ENCODE measurements at regions not wholly inside any gene's neighbourhood (a gene's known extent, or its start where the extent isn't known, plus 50 kb on each side); places are given as distances from the start of the nearest gene placed in this dataset.
"Not testable (repeated sequence)": the region's sequence is repeated elsewhere in the genome, so short reads cannot be mapped to it uniquely, and the experiment has no call there.

- DNase-seq (ENCODE audit: low spot score) = no peak
- no peak for TF ChIP-seq CTCF (IDR thresholded peaks at IDR 0.05; ENCODE audit: extremely low read depth, missing control alignments)
Observed at GRCh38 chr17:27082775-27083154, 211.1 kb upstream of the WSB1 start.

DNA sequence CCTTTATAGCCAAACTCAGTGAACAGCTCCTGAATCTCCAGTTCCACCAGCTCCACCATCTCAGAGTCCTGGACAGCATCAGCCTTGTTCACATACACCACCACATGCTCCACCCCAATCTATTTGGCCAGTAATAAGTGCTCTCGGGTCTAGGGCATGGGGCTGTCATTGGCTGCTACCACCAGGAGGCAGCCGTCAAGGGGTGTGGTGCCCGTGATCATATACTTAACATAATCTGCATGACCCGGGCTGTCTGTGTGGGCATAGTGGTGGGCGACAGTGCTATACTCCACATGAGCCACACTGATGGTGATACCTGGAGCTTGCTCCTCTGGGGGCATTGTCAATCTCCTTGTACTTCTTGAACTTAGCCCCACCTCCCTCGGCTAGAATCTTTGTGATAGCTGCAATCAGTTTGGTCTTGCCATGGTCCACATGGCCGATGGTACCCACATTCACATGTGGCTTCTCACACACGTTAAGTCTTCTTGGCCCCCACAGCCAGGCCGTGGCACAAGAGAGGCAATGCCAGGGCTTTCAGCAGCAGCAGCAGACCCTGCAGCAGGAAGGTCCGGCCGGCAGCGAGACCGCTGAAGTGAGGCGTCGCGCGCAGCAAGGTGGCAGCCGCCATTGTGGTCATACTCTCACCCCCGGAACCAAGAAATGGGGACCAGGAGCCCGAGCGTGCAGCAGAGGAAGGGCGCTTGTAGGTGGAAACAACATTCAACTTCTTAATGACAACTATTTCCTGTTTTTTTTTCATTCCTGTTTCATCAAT is 210.3 kb upstream of the WSB1 start:
- DNase-seq (ENCODE audit: low spot score) = no peak
- TF ChIP-seq CTCF (IDR thresholded peaks at IDR 0.05; ENCODE audit: extremely low read depth, missing control alignments) = no peak

DNA sequence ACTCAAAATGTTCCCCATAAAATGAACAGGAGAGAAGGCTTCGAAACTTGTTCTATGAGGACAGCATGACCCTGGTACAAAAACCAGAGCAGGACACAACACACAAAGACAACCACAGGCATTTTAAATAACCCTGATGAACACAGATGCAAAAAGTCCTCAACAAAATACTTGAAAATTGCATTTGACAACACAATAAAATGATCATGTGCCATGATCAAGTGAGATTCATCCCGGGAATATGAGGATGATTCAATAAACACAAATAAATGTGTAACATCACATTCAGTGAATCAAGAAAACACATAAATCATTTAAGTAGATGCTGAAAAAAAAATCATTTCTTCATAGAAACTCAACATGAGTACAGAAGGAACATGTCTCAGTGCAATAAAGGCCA is 208.4 kb upstream of the WSB1 start:
- DNase-seq (ENCODE audit: low spot score) = no peak
- TF ChIP-seq CTCF (IDR thresholded peaks at IDR 0.05; ENCODE audit: extremely low read depth, missing control alignments) = no peak

- DNase-seq (ENCODE audit: low spot score) = no peak
- no peak for TF ChIP-seq CTCF (IDR thresholded peaks at IDR 0.05; ENCODE audit: extremely low read depth, missing control alignments)
Observed at GRCh38 chr17:27086526-27086925, 207.4 kb upstream of the WSB1 start.

DNA sequence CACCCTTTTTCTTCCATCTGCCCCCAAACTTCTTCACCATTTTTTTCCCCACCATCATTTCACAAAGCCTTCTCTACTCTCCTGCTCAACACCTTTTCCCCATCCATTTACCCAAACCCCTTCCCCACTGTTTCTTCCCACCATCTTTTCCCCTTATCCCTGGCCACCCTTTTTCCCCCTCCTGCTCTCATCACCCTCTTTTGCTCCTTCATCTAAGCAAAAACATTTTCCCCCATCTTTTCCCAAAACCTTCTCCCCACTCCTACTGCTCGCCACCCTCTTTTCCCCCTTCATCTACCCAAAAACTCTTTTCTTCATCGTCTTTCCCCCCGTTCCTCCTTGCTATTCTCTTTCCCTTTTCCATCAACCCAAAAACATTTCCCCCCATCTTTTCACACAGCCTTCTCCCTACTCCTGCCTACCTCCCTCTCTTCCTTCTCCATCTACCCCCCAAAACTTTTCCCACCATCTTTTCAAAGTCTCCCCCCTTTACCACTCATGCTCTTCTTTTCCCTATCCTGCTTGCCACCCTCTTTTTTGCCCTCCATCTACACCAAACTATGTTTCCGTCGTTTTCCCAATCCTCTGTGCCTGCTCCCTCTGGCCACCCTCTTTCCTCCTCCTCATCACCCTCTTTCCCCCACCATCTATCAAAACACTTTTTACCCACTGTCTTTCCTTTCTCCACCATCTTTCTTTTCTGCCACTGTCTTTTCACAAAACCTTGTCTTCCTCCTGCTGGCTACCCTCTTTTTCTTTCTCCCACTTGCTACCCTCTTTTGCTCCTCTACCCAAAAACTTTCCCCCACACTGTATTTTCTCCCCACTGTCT is 205.8 kb upstream of the WSB1 start:
- TF ChIP-seq CTCF (IDR thresholded peaks at IDR 0.05; ENCODE audit: extremely low read depth, missing control alignments) = no peak
- DNase-seq (ENCODE audit: low spot score) = no peak

- TF ChIP-seq CTCF (IDR thresholded peaks at IDR 0.05; ENCODE audit: extremely low read depth, missing control alignments) = no peak
- DNase-seq (ENCODE audit: low spot score) = no peak
Observed at GRCh38 chr17:27088767-27089078, 205.2 kb upstream of the WSB1 start.

DNA sequence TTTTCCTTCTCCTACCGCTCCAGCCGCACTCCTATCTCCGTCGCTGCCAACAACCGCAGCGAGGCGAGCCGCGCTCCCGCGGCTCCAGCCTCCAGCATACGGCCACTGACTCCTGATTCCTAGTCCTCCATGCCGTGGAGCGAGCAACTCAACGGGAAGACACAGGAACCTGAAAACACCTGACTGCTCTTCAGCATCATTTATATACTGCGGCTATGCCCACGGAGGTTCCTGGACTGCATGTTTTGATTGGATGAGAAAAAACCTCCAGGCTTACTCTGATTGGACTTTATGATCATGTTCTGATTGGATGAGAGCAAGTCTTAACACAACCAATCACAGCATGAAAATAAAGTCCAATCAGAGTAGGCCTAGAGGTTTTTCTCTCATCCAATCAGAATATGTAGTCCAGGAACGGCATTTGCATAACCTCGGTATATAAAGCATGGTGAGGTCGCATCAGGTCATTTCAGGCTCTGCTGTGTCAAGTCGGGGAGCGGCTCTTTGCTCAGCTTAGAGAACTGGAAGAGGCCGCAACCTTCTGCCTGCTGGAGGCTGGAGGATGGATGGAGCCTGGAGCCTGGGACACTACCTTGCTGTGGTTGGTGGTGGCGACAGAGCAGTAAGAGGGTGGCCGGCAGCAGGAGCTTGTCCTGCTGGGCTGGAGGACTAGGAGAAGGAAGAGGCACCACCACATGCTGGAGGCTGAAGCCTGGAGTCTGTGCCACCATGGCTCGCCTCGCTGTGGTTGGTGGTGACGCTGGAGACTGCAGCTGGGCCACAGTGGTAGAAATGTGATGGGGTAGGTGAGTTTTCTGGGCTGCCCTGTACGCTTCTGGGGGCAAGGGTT is 204.6 kb upstream of the WSB1 start:
- DNase-seq (ENCODE audit: low spot score) = not testable (repeated sequence)
